ENCODE measurements at regions not wholly inside any gene's neighbourhood (a gene's known extent, or its start where the extent isn't known, plus 50 kb on each side); places are given as distances from the start of the nearest gene placed in this dataset.

GRCh38 chr3:53978386-53978785, 86.7 kb upstream of the SELENOK start:
- no peak for TF ChIP-seq POLR2AphosphoS5 (IDR thresholded peaks at IDR 0.05)
- no peak for TF ChIP-seq CTCF (IDR thresholded peaks at IDR 0.05)
